ENCODE measurements at regions not wholly inside any gene's neighbourhood (a gene's known extent, or its start where the extent isn't known, plus 50 kb on each side); places are given as distances from the start of the nearest gene placed in this dataset.
"Not testable (repeated sequence)": the region's sequence is repeated elsewhere in the genome, so short reads cannot be mapped to it uniquely, and the experiment has no call there.

- no peak overlapping the region for H3K27ac Mint-ChIP-seq (ENCODE audit: low read depth)
- no peak overlapping the region for H3K4me3 Mint-ChIP-seq
- DNase-seq (ENCODE audit: low spot score in 2 of 2), result no peak
- H3K27me3 Mint-ChIP-seq, result no peaks in the 10 kb centered on the region
- no peaks in the 10 kb centered on the region for H3K9me3 Mint-ChIP-seq
- no peak for ATAC-seq (replicated peaks; ENCODE audit: extremely low read depth, poor library complexity, severe bottlenecking)
- no peaks in the 10 kb centered on the region for H3K4me1 Mint-ChIP-seq
- H3K36me3 Mint-ChIP-seq (ENCODE audit: insufficient read depth), result no peaks in the 10 kb centered on the region
Measured at GRCh38 chr5:158494541-158494940, 605.2 kb downstream of the EBF1 start.

- not testable (repeated sequence) for DNase-seq (ENCODE audit: low spot score in 2 of 2); H3K36me3 Mint-ChIP-seq (ENCODE audit: insufficient read depth); H3K27me3 Mint-ChIP-seq; H3K27ac Mint-ChIP-seq (ENCODE audit: low read depth); H3K4me3 Mint-ChIP-seq; H3K9me3 Mint-ChIP-seq; H3K4me1 Mint-ChIP-seq; ATAC-seq (replicated peaks; ENCODE audit: extremely low read depth, poor library complexity, severe bottlenecking)
Measured at GRCh38 chr5:158494044-158494443, 605.7 kb downstream of the EBF1 start.

- Mint-ChIP-seq H3K4me1 (no peaks in the 10 kb centered on the region), H3K4me3 (no peak overlapping the region), H3K27me3 (no peaks in the 10 kb centered on the region), H3K9me3 (no peaks in the 10 kb centered on the region), H3K36me3 (ENCODE audit: insufficient read depth) (no peaks in the 10 kb centered on the region), H3K27ac (ENCODE audit: low read depth) (no peak overlapping the region)
- no peak for DNase-seq (ENCODE audit: low spot score in 2 of 2)
- ATAC-seq (replicated peaks; ENCODE audit: extremely low read depth, poor library complexity, severe bottlenecking), result no peak
Measured at GRCh38 chr5:158492841-158493242, 606.9 kb downstream of the EBF1 start.

GRCh38 chr5:158492136-158492535 is 607.6 kb downstream of the EBF1 start:
- no peaks in the 10 kb centered on the region for H3K36me3 Mint-ChIP-seq (ENCODE audit: insufficient read depth)
- H3K4me3 Mint-ChIP-seq, result no peak overlapping the region
- DNase-seq (ENCODE audit: low spot score in 2 of 2), result no peak
- no peaks in the 10 kb centered on the region for H3K4me1 Mint-ChIP-seq
- ATAC-seq (replicated peaks; ENCODE audit: extremely low read depth, poor library complexity, severe bottlenecking), result no peak
- no peaks in the 10 kb centered on the region for H3K9me3 Mint-ChIP-seq
- H3K27ac Mint-ChIP-seq (ENCODE audit: low read depth), result no peak overlapping the region
- no peaks in the 10 kb centered on the region for H3K27me3 Mint-ChIP-seq

GRCh38 chr5:158487664-158488063 is 612.1 kb downstream of the EBF1 start:
- DNase-seq (ENCODE audit: low spot score in 2 of 2) (no peak), ATAC-seq (replicated peaks; ENCODE audit: extremely low read depth, poor library complexity, severe bottlenecking) (no peak)
- Mint-ChIP-seq H3K36me3 (ENCODE audit: insufficient read depth) (no peaks in the 10 kb centered on the region), H3K4me3 (no peak overlapping the region), H3K27me3 (peaks cover 15% of the 10 kb centered on the region), H3K27ac (ENCODE audit: low read depth) (no peak overlapping the region), H3K4me1 (no peaks in the 10 kb centered on the region), H3K9me3 (no peaks in the 10 kb centered on the region)

GRCh38 chr5:158487156-158487555 is 612.6 kb downstream of the EBF1 start:
- H3K27me3 Mint-ChIP-seq, result peaks cover 16% of the 10 kb centered on the region
- H3K4me1 Mint-ChIP-seq, result no peaks in the 10 kb centered on the region
- H3K36me3 Mint-ChIP-seq (ENCODE audit: insufficient read depth), result no peaks in the 10 kb centered on the region
- no peak for ATAC-seq (replicated peaks; ENCODE audit: extremely low read depth, poor library complexity, severe bottlenecking)
- no peak overlapping the region for H3K27ac Mint-ChIP-seq (ENCODE audit: low read depth)
- no peaks in the 10 kb centered on the region for H3K9me3 Mint-ChIP-seq
- no peak overlapping the region for H3K4me3 Mint-ChIP-seq
- no peak for DNase-seq (ENCODE audit: low spot score in 2 of 2)

- H3K9me3 Mint-ChIP-seq, result no peaks in the 10 kb centered on the region
Measured at GRCh38 chr5:158486566-158486965, 613.1 kb downstream of the EBF1 start.

GRCh38 chr5:158485604-158486081 is 614.1 kb downstream of the EBF1 start:
- Mint-ChIP-seq H3K27ac (ENCODE audit: low read depth) (no peak overlapping the region), H3K36me3 (ENCODE audit: insufficient read depth) (no peaks in the 10 kb centered on the region), H3K27me3 (peaks cover 16% of the 10 kb centered on the region), H3K9me3 (no peaks in the 10 kb centered on the region), H3K4me3 (no peak overlapping the region), H3K4me1 (no peaks in the 10 kb centered on the region)
- ATAC-seq (replicated peaks; ENCODE audit: extremely low read depth, poor library complexity, severe bottlenecking), result no peak
- DNase-seq (ENCODE audit: low spot score in 2 of 2), result no peak

More at GRCh38 chr5:158486566-158486965, 613.1 kb downstream of the EBF1 start:
- Mint-ChIP-seq H3K36me3 (ENCODE audit: insufficient read depth) (no peaks in the 10 kb centered on the region), H3K4me3 (no peak overlapping the region), H3K4me1 (no peaks in the 10 kb centered on the region), H3K27ac (ENCODE audit: low read depth) (no peak overlapping the region), H3K27me3 (peaks cover 16% of the 10 kb centered on the region)
- DNase-seq (ENCODE audit: low spot score in 2 of 2), result no peak
- no peak for ATAC-seq (replicated peaks; ENCODE audit: extremely low read depth, poor library complexity, severe bottlenecking)

GRCh38 chr5:158485047-158485446 is 614.7 kb downstream of the EBF1 start:
- Mint-ChIP-seq H3K4me3 (no peak overlapping the region), H3K36me3 (ENCODE audit: insufficient read depth) (no peaks in the 10 kb centered on the region), H3K9me3 (no peaks in the 10 kb centered on the region), H3K4me1 (no peaks in the 10 kb centered on the region), H3K27ac (ENCODE audit: low read depth) (no peak overlapping the region), H3K27me3 (peaks cover 16% of the 10 kb centered on the region)
- DNase-seq (ENCODE audit: low spot score in 2 of 2) (no peak), ATAC-seq (replicated peaks; ENCODE audit: extremely low read depth, poor library complexity, severe bottlenecking) (no peak)

GRCh38 chr5:158484150-158484549 is 615.6 kb downstream of the EBF1 start:
- Mint-ChIP-seq H3K4me1 (no peaks in the 10 kb centered on the region), H3K4me3 (no peak overlapping the region), H3K27me3 (peaks cover 16% of the 10 kb centered on the region), H3K36me3 (ENCODE audit: insufficient read depth) (no peaks in the 10 kb centered on the region), H3K27ac (ENCODE audit: low read depth) (no peak overlapping the region), H3K9me3 (no peaks in the 10 kb centered on the region)
- DNase-seq (ENCODE audit: low spot score in 2 of 2), result no peak
- no peak for ATAC-seq (replicated peaks; ENCODE audit: extremely low read depth, poor library complexity, severe bottlenecking)

GRCh38 chr5:158483281-158483860 is 616.3 kb downstream of the EBF1 start:
- Mint-ChIP-seq H3K27me3 (peaks cover 16% of the 10 kb centered on the region), H3K4me3 (no peak overlapping the region), H3K4me1 (no peaks in the 10 kb centered on the region), H3K36me3 (ENCODE audit: insufficient read depth) (no peaks in the 10 kb centered on the region), H3K27ac (ENCODE audit: low read depth) (no peak overlapping the region), H3K9me3 (no peaks in the 10 kb centered on the region)
- DNase-seq (ENCODE audit: low spot score in 2 of 2), result no peak
- ATAC-seq (replicated peaks; ENCODE audit: extremely low read depth, poor library complexity, severe bottlenecking), result no peak

GRCh38 chr5:158482125-158482524 is 617.6 kb downstream of the EBF1 start:
- Mint-ChIP-seq H3K4me3 (no peak overlapping the region), H3K9me3 (no peaks in the 10 kb centered on the region), H3K4me1 (no peaks in the 10 kb centered on the region), H3K36me3 (ENCODE audit: insufficient read depth) (no peaks in the 10 kb centered on the region), H3K27ac (ENCODE audit: low read depth) (no peak overlapping the region), H3K27me3 (peaks cover 16% of the 10 kb centered on the region)
- ATAC-seq (replicated peaks; ENCODE audit: extremely low read depth, poor library complexity, severe bottlenecking) (no peak), DNase-seq (ENCODE audit: low spot score in 2 of 2) (no peak)

GRCh38 chr5:158478139-158478538 is 619.2 kb upstream of the CLINT1 start:
- Mint-ChIP-seq H3K27me3 (peaks cover 19% of the 10 kb centered on the region), H3K4me3 (no peak overlapping the region), H3K27ac (ENCODE audit: low read depth) (no peak overlapping the region), H3K4me1 (no peaks in the 10 kb centered on the region), H3K9me3 (no peaks in the 10 kb centered on the region), H3K36me3 (ENCODE audit: insufficient read depth) (no peaks in the 10 kb centered on the region)
- no peak for ATAC-seq (replicated peaks; ENCODE audit: extremely low read depth, poor library complexity, severe bottlenecking)
- DNase-seq (ENCODE audit: low spot score in 2 of 2), result no peak

All from central memory CD8-positive, alpha-beta T cell (primary cell).